Mesenchymal stem cell (in vitro differentiated cells and primary cell): ENCODE measurements at regions not wholly inside any gene's neighbourhood (a gene's known extent, or its start where the extent isn't known, plus 50 kb on each side); places are given as distances from the start of the nearest gene placed in this dataset.

ENCODE experiments used
- DNase-seq: peaks from one replicate; pipeline ENCODE4 v3.0.0-alpha.2; 2013
- H2AFZ ChIP-seq: one replicate; pipeline ENCODE4 v1.6.1; 2013; ENCODE audit warnings: low read depth, mild to moderate bottlenecking, control low read depth, inconsistent platforms, low read length, moderate library complexity
- H2AK5ac ChIP-seq: 2 replicates; pipeline ENCODE4 v1.6.1; 2013; ENCODE audit warnings: low read length, moderate library complexity, mild to moderate bottlenecking, inconsistent platforms; ENCODE audit not compliant: severe bottlenecking
- H2BK120ac ChIP-seq: one replicate; pipeline ENCODE4 v1.6.1; 2013; ENCODE audit warnings: low read depth, mild to moderate bottlenecking, inconsistent platforms, low read length, moderate library complexity
- H2BK12ac ChIP-seq, 2 experiments: one replicate each; pipeline ENCODE4 v1.6.1; 2013; ENCODE audit warnings: inconsistent platforms in 2 of 2, low read length in 2 of 2, mild to moderate bottlenecking in 2 of 2, moderate library complexity in 2 of 2, control low read depth in 1 of 2
- H2BK15ac ChIP-seq: one replicate; pipeline ENCODE4 v1.6.1; 2013; ENCODE audit warnings: mild to moderate bottlenecking, low read depth, inconsistent platforms; ENCODE audit not compliant: poor library complexity, severe bottlenecking
- H2BK5ac ChIP-seq: 2 replicates; pipeline ENCODE4 v1.6.1; 2013; ENCODE audit warnings: low read depth, mild to moderate bottlenecking, low read length, control low read depth, inconsistent platforms; ENCODE audit not compliant: poor library complexity, severe bottlenecking
- H3K14ac ChIP-seq, 2 experiments: one replicate each; pipeline ENCODE4 v1.6.1; 2013; ENCODE audit warnings: inconsistent platforms in 2 of 2, low read length in 2 of 2, control low read depth in 1 of 2, mild to moderate bottlenecking in 1 of 2, moderate library complexity in 1 of 2
- H3K18ac ChIP-seq, 2 experiments: one replicate each; pipeline ENCODE4 v1.6.1; 2013; ENCODE audit warnings: inconsistent platforms in 2 of 2, low read length in 2 of 2, control low read depth in 1 of 2, low read depth in 1 of 2, mild to moderate bottlenecking in 1 of 2
- H3K23ac ChIP-seq, 2 experiments: one replicate each; pipeline ENCODE4 v1.6.1; 2013; ENCODE audit warnings: inconsistent platforms in 2 of 2, low read length in 2 of 2, mild to moderate bottlenecking in 2 of 2, moderate library complexity in 2 of 2, control low read depth in 1 of 2
- H3K27ac ChIP-seq: 2 replicates; pipeline ENCODE4 v1.5.1; 2013; ENCODE audit warnings: mild to moderate bottlenecking, moderate library complexity, low read length, control low read depth, inconsistent platforms; ENCODE audit not compliant: poor library complexity, severe bottlenecking
- H3K27me3 ChIP-seq, 2 experiments: 2 replicates each; pipeline versions ENCODE4 v1.6.1 to v1.7.0; 2013; ENCODE audit warnings: low read length in 2 of 2, mild to moderate bottlenecking in 2 of 2, moderate library complexity in 2 of 2, control low read depth in 1 of 2, inconsistent platforms in 1 of 2; ENCODE audit not compliant: control insufficient read depth in 1 of 2, insufficient read depth in 1 of 2
- H3K36me3 ChIP-seq, 2 experiments: 2 replicates each; pipeline versions ENCODE4 v1.6.1 to v1.7.0; 2013; ENCODE audit warnings: low read length in 2 of 2, control low read depth in 1 of 2, inconsistent platforms in 1 of 2, low read depth in 1 of 2, mild to moderate bottlenecking in 1 of 2; ENCODE audit not compliant: insufficient read depth in 2 of 2, control insufficient read depth in 1 of 2
- H3K4ac ChIP-seq, 2 experiments: one replicate each; pipeline ENCODE4 v1.6.1; 2013; ENCODE audit warnings: inconsistent platforms in 2 of 2, low read length in 2 of 2, mild to moderate bottlenecking in 2 of 2, moderate library complexity in 2 of 2, control low read depth in 1 of 2, low read depth in 1 of 2
- H3K4me1 ChIP-seq: 2 replicates; pipeline ENCODE4 v1.6.1; 2013; ENCODE audit warnings: low read depth, low read length, control low read depth; ENCODE audit not compliant: control insufficient read depth, insufficient read depth
- H3K4me2 ChIP-seq: 2 replicates; pipeline ENCODE4 v1.6.1; 2013; ENCODE audit warnings: low read length, mild to moderate bottlenecking, inconsistent platforms; ENCODE audit not compliant: poor library complexity, severe bottlenecking
- H3K4me3 ChIP-seq, 2 experiments: 2 replicates each; pipeline versions ENCODE4 v1.5.1 to v1.7.0; 2013; ENCODE audit warnings: low read length in 2 of 2, mild to moderate bottlenecking in 2 of 2, control low read depth in 1 of 2, low read depth in 1 of 2; ENCODE audit not compliant: insufficient read depth in 1 of 2
- H3K79me1 ChIP-seq: replicated peaks from 2 replicates; pipeline ENCODE4 v1.6.1; 2013; ENCODE audit warnings: mild to moderate bottlenecking, control low read depth, low read length, inconsistent platforms; ENCODE audit not compliant: poor library complexity, severe bottlenecking
- H3K9ac ChIP-seq: 2 replicates; pipeline ENCODE4 v1.7.0; 2013; ENCODE audit warnings: mild to moderate bottlenecking, low read length, moderate library complexity
- H3K9me3 ChIP-seq: 2 replicates; pipeline ENCODE4 v1.7.0; 2013; ENCODE audit warnings: mild to moderate bottlenecking, low read length; ENCODE audit not compliant: control insufficient read depth
- H4K8ac ChIP-seq: one replicate; pipeline ENCODE4 v1.6.1; 2013; ENCODE audit warnings: inconsistent platforms, mild to moderate bottlenecking, low read length, moderate library complexity
- H4K91ac ChIP-seq: one replicate; pipeline ENCODE4 v1.6.1; 2013; ENCODE audit warnings: mild to moderate bottlenecking, low read length, inconsistent platforms
- WGBS: methylation state at CpG from one replicate; pipeline ENCODE4 v1.1.7; 2013; ENCODE audit warnings: mixed read lengths; 5-methylcytosine and 5-hydroxymethylcytosine counted together

- Histone ChIP-seq H3K9ac (no peak overlapping the region), H3K23ac (no peak overlapping the region), H3K18ac (no peak overlapping the region), H2BK5ac (no peak overlapping the region), H2BK15ac (no peak overlapping the region), H2AFZ (no peak overlapping the region), H2BK12ac (no peak overlapping the region), H2BK120ac (no peak overlapping the region), H3K27me3 (no peaks in the 10 kb centered on the region), H3K27ac (no peak overlapping the region), H3K9me3 (peaks cover 9% of the 10 kb centered on the region), H3K4me3 (no peak overlapping the region), H4K91ac (no peak overlapping the region), H3K14ac (no peak overlapping the region), H4K8ac (no peak overlapping the region), H3K79me1 (no peaks in the 10 kb centered on the region), H3K4ac (no peak overlapping the region), H3K36me3 (no peaks in the 10 kb centered on the region), H3K4me1 (no peaks in the 10 kb centered on the region), H3K4me2 (no peak overlapping the region), H2AK5ac (no peak overlapping the region)
- 85% methylated on average over 3 of the region's 3 CpGs for WGBS
- DNase-seq: no peak
Observed at GRCh38 chr2:151106805-151107506, 154.7 kb downstream of the RBM43 start.

- Histone ChIP-seq H4K8ac (no peak overlapping the region), H3K9me3 (peaks cover 9% of the 10 kb centered on the region), H2BK5ac (no peak overlapping the region), H3K9ac (no peak overlapping the region), H3K4me2 (no peak overlapping the region), H2AFZ (no peak overlapping the region), H3K18ac (no peak overlapping the region), H3K79me1 (no peaks in the 10 kb centered on the region), H3K4ac (no peak overlapping the region), H2BK15ac (no peak overlapping the region), H3K4me3 (no peak overlapping the region), H3K14ac (no peak overlapping the region), H4K91ac (no peak overlapping the region), H3K27ac (no peak overlapping the region), H3K23ac (no peak overlapping the region), H2BK120ac (no peak overlapping the region), H3K4me1 (no peaks in the 10 kb centered on the region), H2BK12ac (no peak overlapping the region), H3K36me3 (no peaks in the 10 kb centered on the region), H3K27me3 (no peaks in the 10 kb centered on the region), H2AK5ac (no peak overlapping the region)
- 100% methylated on average over 2 of the region's 4 CpGs for WGBS
- no peak for DNase-seq
Observed at GRCh38 chr2:151103551-151103950, 158.1 kb downstream of the RBM43 start.

- no peak overlapping the region for H2BK5ac ChIP-seq
- H3K79me1 ChIP-seq: no peaks in the 10 kb centered on the region
- H3K36me3 ChIP-seq: no peaks in the 10 kb centered on the region
- no peak overlapping the region for H2AFZ ChIP-seq
- no peaks in the 10 kb centered on the region for H3K27me3 ChIP-seq
- H2AK5ac ChIP-seq: no peak overlapping the region
- no peak overlapping the region for H3K14ac ChIP-seq
- H3K4me3 ChIP-seq: no peak overlapping the region
- 78% methylated on average over 2 of the region's 2 CpGs for WGBS
- H3K4ac ChIP-seq: no peak overlapping the region
- no peak overlapping the region for H3K4me2 ChIP-seq
- peaks cover 4% of the 10 kb centered on the region for H3K9me3 ChIP-seq
- DNase-seq: no peak
- H4K91ac ChIP-seq: no peak overlapping the region
- no peak overlapping the region for H2BK15ac ChIP-seq
- H3K23ac ChIP-seq: no peak overlapping the region
- no peak overlapping the region for H3K27ac ChIP-seq
- H3K9ac ChIP-seq: no peak overlapping the region
- no peak overlapping the region for H2BK120ac ChIP-seq
- no peak overlapping the region for H4K8ac ChIP-seq
- no peaks in the 10 kb centered on the region for H3K4me1 ChIP-seq
- H3K18ac ChIP-seq: no peak overlapping the region
- H2BK12ac ChIP-seq: no peak overlapping the region
Observed at GRCh38 chr2:151102226-151102625, 159.4 kb downstream of the RBM43 start.

- Histone ChIP-seq H3K9me3 (peaks cover 4% of the 10 kb centered on the region), H3K4ac (no peak overlapping the region)
- DNase-seq: no peak
Observed at GRCh38 chr2:151098841-151099240, 162.8 kb downstream of the RBM43 start.

More at GRCh38 chr2:151098841-151099240, 162.8 kb downstream of the RBM43 start:
- H2BK120ac ChIP-seq: no peak overlapping the region
- no peak overlapping the region for H3K23ac ChIP-seq
- H3K4me3 ChIP-seq: no peak overlapping the region
- H2BK12ac ChIP-seq: no peak overlapping the region
- no peak overlapping the region for H3K9ac ChIP-seq
- no peak overlapping the region for H4K8ac ChIP-seq
- no peaks in the 10 kb centered on the region for H3K4me1 ChIP-seq
- H3K18ac ChIP-seq: no peak overlapping the region
- no peaks in the 10 kb centered on the region for H3K27me3 ChIP-seq
- no peak overlapping the region for H3K27ac ChIP-seq
- H4K91ac ChIP-seq: no peak overlapping the region
- no peak overlapping the region for H3K4me2 ChIP-seq
- no peak overlapping the region for H2BK5ac ChIP-seq
- no peaks in the 10 kb centered on the region for H3K79me1 ChIP-seq
- no peaks in the 10 kb centered on the region for H3K36me3 ChIP-seq
- no peak overlapping the region for H2BK15ac ChIP-seq
- H3K14ac ChIP-seq: no peak overlapping the region
- no peak overlapping the region for H2AFZ ChIP-seq
- H2AK5ac ChIP-seq: no peak overlapping the region
